Prostate gland (tissue), 2 donors: ENCODE measurements at regions not wholly inside any gene's neighbourhood (a gene's known extent, or its start where the extent isn't known, plus 50 kb on each side); places are given as distances from the start of the nearest gene placed in this dataset.

Source experiments
- CTCF ChIP-seq, 4 experiments: fragments of 200-600 bp in 2 of 4; fragments of 450-650 bp in 2 of 4; sonication (generic) in 2 of 4; IDR thresholded peaks; 1 replicate in 3 of 4; 2 replicates in 1 of 4; pipeline ENCODE4 v1.5.1; 2016 to 2019; ENCODE audit warnings: antibody characterized with exemption in 4 of 4, mild to moderate bottlenecking in 2 of 4, moderate library complexity in 2 of 4
- POLR2A ChIP-seq: fragments of 450-650 bp; IDR thresholded peaks from one replicate; pipeline ENCODE4 v1.6.1; 2016; ENCODE audit warnings: antibody characterized with exemption, mild to moderate bottlenecking

- TF ChIP-seq POLR2A: no peak
- TF ChIP-seq CTCF (IDR thresholded peaks at IDR 0.05): no peak
These were observed 388.8 kb upstream of the EPHA5 start for GRCh38 chr4:66059136-66059535.
